SHP77 treated with DMSO at 0.1 percent for 48 hours (cell line): ENCODE measurements at regions not wholly inside any gene's neighbourhood (a gene's known extent, or its start where the extent isn't known, plus 50 kb on each side); places are given as distances from the start of the nearest gene placed in this dataset.
A peak's percentile ranks its signal among the peaks of the same experiment; 100 is the strongest.
"Not testable (repeated sequence)": the region's sequence is repeated elsewhere in the genome, so short reads cannot be mapped to it uniquely, and the experiment has no call there.

Experiments
- DNase-seq: peaks from one replicate; lab custom pipeline; 2025; lab: John Stamatoyannopoulos, UW

DNA sequence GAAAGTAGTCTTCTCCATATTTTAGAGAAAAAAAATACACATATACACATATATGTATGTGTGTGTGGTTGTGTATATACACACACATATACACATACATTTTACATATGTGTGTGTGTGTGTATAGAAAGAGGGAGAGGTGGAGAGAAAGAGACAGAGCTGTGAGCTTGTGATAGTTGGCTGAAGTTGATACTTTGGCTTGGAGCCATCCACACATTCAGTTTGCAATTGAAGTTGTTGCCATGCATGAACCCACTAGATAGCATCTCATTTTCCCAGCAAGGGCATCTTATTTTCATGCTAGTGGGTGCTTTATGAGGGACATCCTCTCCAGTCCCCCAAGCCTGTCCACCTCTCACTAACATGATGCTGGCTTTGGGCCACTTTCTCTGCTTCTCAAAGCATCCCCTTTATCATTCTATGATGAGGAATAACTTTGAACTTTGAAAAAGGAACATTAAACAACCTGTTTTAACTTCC is 228.6 kb downstream of the ZNF621 start:
- no peak for DNase-seq

DNA sequence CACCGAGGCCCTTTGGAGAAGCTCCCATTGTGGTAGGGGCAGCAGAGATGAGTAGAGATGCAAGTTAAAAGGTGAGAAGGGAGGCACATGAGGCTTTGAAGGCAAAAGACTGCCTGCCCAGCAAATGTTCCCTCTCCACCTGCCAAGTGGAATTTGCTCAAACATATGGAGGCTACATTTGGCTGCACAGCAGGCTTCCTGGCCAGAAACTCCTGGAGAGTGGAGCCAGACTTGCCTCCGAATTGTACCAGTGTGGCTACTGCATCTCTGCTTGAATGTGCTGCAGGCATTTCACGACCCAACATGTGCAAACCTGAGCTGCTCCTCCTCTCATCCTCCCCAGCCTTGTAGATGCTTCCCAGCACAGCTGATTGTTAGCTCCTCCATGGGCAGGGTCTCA is 229.2 kb downstream of the ZNF621 start:
- DNase-seq, result no peak

DNA sequence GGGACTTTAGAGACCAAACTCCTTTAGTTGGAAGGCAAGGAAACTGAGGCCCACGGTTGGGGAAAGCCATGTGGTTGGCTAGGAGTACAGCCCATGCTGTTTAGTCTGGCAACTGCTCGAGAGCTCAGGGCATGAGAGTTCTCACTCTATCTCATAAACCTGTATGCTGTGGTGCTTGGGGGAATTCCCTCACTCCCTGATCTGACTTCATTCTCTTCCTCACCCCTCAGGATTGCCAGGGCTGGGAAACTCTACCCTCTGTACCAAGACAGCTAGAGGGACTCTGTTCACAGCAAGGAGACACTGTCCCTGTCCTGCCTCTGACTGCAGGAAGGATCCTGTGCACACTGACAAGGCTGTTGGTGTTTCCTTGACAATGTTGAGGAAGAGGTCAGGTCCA is 230.2 kb downstream of the ZNF621 start:
- DNase-seq, result no peak

DNA sequence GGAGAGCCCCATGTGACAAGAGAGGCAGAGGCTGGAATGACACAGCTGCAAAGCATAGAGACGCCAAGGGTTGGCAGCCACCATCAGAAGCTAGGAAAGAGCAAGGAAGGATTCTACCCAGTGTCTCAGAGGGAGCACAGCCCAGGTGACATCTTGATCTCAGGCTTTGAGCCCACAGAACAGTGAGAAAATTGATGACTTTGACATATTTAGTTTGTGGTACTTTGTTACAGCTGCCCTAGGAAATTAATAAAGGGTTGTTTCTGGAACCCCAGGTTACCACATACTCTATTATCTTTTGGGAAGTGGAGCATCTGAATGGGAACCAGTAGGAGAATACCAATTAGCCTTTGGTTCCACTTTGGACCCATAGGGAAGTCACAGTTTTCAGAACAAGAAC is 231.7 kb downstream of the ZNF621 start:
- DNase-seq, result no peak

DNA sequence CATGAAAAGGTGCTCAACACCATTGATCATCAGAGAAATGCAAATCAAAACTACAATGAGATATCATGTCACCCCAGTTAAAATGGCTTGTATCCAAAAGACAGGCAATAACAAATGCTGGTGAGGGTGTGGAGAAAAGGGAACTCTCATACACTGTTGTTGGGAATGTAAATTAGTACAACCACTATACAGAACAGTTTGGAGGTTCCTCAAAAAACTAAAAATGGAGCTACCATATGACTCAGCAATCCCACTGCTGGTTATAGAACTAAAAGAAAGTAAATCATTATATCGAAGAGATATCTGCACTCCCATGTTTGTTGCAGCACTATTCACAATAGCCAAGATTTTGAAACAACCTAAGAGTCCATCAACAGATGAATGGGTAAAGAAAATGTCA is 238.0 kb downstream of the ZNF621 start:
- not testable (repeated sequence) for DNase-seq

DNA sequence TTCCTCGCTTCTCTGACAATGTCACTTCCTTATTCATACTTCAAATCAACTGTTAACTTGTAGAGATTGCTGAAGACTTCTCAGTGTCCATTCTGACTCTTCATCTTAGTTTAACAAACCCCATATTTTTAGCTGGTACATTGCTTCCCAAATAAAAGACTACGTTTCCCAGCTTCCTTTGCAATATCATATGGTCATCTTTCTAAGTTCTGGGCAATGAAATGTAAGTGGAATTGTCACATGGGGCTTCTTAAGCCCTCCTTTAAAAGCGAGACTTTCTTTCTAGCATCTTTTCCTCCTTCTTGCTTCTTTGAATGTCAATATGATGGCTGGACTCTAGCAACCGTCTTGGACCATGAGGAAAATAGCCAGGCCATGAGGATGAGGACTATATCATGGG is 239.0 kb downstream of the ZNF621 start:
- no peak for DNase-seq

DNA sequence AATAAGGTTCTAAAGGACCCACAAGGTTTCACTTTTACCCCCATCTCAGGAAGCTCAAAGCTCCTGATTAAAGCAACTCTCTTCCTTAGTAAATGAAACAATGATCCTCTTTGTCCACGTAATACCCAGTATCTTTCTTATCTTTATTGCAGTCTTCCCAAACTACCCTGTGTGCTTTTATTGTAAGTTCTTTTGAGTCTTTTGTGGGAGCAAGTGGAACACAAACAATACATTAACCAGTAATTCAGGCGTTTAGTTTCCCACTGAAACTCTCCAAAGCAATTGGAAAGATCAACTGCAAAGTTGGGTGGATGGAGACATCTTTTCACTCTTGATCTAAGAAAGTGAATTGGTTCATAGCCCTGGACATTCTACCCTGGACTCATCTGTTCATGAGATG is 240.0 kb downstream of the ZNF621 start:
- DNase-seq, result no peak

DNA sequence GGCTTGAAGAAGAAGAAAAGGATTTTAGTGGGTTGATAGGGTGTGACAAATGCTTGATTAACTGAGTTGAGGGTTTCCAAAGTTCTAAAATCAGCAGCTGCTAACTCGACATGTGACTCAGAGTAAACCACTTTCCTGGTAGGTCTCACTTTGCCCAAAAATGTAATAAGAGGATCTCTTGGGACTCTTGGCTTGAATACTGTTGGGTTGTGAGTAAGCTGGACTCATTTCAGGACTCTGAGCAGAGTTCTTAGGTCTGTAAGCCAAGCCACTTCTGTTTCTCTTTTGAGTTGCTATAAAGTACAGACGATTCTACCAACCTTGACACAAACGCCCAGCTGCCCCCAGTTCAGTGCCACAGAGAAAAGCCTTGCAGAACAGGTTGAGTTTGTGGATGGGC is 241.1 kb downstream of the ZNF621 start:
- DNase-seq, result no peak

DNA sequence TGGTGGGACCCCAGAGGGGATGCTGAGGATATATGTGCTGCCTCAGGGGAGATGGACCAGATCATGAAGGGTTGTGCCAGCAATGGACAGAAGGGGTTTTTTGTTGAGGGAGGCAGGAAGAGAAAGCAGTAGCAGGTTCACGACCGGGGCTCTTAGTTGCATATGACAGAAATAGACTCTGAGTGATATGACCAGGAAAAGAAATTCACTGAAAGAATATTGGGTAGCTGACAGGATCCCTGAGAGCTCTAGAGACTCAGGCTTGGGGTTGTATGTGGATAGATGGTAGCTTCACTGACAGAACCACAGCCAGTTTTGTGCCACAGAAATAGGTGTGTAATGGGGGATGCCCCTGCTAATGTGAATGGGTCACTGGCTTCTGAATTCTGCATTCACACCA is 241.6 kb downstream of the ZNF621 start:
- no peak for DNase-seq

DNA sequence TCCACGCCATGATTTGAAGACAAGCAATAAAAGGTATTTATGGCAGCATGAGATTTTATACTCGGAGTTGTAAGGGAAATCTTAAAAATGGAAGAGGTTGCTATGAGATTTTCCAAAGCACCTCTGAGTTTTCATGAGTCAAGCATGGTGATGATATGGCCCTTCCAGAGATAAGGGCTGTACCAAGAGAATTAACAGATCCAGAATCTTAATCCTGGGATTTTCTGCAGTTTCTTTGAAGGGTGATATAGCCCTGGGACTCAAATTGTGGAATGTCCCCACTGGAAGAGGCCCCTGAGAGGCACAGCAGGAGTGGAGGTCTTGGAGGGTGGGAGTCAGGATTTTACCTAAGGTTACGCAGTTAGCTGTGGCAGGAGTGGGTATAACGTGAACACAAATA is 243.3 kb downstream of the ZNF621 start:
- no peak for DNase-seq

DNA sequence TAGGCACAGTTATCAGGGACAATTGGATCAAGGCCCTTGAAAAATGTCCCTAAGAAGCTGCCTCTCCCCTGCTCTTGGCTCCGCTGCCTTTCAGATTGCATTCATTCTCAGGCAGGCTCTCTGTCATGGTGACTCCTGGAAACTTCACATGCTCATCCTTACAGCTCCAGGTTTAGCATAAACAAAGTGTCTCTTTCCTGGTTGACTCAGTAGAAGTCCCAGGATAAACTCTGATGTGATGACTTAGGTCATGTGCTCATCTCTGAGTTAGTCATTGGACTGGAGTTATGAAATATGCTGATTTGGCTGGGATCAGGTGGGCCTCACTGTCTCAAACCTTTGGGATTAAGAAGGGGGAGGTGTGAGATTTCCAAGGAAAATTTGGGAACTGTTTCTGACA is 243.8 kb downstream of the ZNF621 start:
- no peak for DNase-seq

DNA sequence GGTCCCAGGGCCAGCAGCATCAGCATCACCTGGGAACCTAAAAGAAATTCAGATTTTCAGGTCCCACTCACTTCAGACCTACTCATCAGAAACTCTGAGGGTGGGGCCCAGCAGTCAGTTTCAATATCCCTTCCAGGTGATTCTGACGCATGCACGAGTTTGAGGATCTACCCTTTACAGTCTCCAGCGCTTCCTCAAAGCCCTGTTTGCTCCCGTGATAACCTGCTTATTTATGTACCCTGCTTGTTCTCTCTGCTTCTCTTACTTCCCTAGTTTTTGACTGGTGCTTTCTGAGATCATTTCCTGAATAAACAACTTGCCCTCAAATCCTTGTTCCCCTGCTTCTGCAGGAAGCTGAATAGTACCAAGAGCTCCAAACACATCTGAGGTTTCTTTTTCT is 245.3 kb downstream of the ZNF621 start:
- DNase-seq, result no peak

DNA sequence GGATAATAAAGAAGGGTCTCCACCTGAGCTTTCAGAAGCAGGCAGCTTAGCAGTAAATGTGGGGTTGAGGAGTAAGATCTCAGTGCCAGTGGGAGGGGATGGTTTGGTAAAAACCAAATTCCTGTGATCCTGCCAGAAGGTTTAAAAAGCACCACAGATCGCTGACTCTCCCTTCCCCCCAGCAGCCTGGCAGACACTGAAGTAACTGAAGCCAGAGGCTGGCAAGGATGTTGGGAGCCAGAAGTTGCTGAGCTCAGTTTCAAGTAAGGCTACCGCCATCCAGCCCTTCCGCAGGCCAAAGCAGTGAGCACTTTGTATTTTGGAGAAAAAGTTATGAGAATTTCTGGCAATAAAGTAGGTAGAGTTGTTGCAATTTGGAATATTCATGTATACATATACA is 246.4 kb downstream of the ZNF621 start:
- DNase-seq, result no peak

DNA sequence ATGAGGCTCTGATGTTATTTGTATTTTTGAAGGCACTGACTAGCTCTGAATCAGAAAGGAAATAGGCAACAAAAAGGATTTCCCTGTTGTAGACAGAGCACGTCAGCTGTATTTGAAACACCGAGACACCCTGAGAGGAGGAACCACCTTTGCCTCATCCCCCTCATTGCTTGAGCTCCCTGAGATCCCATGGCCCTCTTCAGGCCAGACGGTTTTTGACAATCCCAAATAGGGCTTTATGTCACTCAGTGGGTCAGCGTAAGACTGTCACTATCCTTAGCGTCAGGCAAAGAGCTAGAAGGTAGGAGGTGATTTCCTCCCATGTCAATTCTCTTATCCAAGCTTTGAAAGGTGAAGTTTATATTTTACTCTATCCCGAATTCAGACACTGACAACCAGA is 254.3 kb downstream of the ZNF621 start:
- DNase-seq, result no peak

DNA sequence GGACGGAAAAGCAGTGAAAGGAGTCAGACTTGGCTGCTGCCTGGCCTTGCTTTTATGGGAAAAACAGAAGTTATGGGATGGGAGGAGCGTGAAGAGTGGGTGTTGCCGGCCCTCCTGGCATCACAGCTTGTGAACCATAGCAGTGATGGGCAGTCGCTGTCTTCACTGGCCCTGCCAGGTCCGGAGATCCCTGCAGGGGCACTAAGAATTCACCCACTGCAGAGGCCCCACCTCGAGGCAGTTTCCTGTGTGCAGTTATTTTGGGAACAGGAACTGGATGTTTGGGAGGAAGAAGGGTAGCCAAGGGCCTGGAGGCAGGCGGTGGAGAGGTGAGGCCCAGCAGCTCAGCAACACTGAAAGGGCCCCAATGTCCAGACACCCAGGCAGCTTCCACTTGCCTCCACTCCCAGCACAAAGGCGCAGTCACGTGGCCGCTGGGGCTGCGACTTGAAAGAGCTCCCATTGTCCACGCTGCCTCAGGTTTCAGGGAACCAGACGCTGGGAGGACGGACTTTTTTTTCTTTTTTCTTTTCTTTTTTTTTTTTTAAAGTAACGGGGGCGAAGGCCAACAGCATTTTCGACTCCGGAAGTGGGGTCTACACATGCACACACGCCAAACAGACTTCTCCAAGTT is 255.6 kb downstream of the ZNF621 start:
- peak; percentile 6 for DNase-seq

DNA sequence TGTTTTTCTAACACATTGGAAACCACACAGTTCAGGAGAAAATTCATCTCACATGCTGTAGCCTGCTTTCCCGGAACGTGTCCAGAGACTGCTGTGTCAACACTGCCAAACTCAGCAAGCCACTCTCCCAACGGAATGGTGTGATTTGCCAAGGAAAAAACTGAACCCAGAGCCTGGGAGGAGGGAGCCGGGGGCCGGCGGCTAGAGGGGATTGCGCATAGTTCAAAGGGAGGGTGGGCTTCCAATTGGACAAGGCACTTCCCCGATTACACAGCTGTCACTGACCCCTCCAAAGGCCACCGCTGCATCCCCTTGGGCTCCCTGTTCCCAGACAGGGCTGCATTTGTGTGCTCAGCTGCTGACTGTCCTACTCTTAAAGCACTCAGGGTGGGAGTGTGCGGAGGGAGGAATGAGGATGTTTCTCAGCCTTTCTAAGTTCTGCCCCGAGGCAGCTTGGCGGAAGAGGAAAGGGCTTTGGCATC is 256.2 kb downstream of the ZNF621 start:
- DNase-seq, result peak; percentile 35

DNA sequence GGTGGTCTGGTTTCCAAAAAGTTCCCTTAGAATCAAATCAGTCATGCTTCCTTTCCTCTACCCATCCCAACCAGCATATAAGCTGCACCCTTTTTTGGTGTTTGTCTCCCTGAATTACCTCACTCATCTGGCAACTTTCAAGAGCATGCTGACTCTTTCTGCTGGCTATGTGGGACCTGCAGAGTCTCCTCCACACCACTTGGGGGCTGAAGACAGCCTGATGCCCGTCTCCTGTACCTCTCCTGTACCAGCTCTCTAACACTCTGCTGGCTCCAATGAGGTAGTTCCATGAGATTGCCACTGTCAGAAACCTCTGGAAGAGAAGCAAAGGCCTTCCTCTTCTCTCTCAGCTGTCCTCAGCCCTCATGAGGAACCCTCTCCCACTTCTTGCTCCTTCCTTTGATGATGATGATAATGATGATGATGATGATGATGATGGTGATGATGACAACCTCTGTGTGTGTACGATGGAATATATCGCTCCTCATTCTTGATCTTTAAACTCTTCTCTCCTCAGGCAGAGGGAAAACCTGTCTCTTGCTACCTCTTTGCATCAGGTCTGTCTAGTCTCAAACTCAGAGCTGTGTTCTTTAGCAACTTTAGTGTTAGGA is 257.5 kb downstream of the ZNF621 start:
- DNase-seq, result no peak

DNA sequence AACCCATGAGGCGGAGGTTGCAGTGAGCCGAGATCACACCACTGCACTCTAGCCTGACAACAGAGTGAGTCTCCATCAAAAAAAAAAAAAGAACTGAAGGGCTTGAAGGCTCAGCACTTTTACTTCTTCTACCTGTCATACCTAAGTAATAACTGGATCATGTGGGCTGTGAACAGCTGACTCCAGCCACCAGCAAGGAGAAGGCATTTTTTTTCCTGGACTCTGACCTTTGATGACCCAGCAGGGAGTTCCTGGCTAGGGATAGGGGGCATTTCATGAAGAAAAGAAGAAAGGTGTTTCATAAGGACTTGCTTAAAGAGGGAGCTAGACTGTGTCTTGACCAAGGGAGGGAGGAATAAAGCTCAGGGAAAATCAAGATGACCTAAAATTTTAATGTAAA is 266.0 kb downstream of the ZNF621 start:
- no peak for DNase-seq

DNA sequence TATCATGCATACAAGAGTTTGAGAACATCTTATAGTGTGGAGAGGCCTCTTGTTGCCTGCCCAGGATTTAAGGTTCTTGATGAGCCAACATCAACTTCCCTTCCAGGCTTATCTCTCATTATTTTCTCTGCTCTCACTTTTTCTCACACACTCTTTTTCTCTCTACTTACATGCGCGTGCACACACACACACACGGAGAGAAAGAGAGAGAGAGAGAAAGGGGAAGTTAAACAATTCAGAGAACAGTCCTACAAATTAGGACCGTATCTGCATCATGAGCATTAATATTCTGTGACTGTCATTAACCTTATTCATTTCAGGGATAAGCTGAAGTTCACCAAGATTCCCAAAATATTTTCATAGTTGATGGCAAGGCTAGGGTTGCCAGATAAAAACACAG is 269.0 kb downstream of the ZNF621 start:
- no peak for DNase-seq

DNA sequence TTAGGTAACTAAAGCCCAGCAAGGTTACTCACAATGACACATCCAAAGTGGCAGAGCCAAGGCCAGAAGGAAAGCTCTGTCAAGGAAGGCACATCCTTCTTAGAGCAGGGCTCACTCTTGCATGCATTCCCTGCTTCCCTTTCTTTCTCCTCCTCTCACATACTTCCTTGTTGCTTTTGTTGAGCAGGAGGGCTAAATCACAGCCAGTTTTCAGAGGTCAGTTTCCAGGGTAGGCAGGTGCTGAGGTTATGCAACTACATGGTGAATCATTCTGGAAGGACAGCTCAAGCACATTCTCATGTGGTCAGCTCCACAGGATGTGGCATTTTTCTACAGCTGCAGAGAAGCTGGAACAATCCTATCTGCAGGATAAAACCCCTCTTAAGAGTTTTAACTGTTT is 275.6 kb downstream of the ZNF621 start:
- DNase-seq, result no peak

DNA sequence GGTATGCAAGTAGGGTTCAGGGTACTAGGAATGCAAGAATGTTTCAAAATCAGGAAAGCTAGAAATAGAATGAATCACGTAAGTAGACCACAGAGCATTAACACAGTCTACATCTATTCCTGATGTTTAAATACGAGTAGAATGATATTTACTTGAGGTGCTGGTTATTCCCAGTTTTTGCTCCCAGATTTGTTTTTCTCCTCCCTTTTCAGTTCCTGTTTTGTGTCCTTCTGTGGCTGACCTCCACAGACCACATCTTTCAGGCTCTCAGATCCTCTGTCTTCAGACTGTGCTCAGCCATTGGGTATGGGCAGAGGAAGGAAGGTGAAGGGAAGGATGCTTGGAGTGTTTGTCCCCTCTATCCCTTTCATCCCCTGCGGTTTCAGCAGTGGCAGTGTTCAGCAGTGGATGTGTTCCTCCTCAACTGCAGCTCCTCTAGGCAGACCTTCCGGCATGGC is 276.6 kb downstream of the ZNF621 start:
- DNase-seq, result no peak

DNA sequence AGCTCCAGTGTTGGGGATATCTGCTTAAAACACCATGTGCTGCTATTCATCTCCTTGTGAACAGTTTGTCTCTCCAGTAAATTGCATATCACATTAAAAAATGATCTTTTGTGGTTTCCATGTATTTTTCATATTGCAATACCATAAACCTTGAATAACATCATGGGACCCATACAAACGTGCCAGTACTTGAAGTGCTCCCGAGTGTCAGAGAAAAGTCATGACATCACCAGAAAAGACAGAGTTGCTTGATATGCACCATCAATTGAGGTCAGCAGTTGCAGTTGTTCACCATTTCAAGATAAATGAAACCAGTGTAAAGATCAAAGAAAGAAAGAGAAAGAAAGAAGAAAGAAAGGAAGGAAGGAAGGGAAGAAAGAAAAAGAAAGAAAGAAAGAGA is 278.6 kb downstream of the ZNF621 start:
- no peak for DNase-seq

DNA sequence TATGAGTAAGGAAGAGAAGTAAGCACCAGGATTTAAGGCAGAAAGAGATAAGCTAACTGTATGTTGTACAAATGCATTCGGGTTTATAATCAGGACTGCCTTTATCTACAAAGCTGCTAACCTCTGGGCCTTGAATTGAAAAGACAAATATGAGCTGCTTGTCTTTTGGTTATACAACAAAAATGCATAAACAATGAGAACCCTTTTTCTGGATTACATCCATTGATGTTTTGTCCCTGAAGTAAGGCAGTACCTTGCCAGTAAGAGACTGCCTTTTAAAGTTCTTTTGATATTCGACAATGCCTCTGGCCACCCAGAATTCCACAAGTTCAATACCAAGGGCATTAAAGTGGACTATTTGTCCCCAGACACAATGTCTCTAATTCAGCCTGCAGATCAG is 280.7 kb downstream of the ZNF621 start:
- DNase-seq, result no peak

DNA sequence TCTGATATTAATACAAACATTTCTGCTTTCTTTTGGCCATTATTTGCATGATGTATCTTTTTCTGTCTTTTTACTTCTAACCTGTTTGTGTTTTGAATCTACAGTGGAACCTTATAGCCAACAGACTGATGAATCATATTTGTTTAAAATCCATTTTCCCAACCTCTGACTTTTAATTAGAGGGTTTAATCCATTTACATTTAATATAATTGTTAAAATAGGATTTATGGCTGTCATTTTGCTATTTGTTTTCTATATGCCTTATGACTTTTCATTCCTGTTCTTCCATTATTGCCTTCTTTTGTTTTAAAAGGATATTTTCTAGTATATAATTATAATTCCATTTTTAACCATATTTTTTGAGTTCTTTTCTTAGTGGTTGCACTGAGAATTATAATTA is 286.1 kb downstream of the ZNF621 start:
- DNase-seq, result no peak
